ENCODE measurements at regions not wholly inside any gene's neighbourhood (a gene's known extent, or its start where the extent isn't known, plus 50 kb on each side); places are given as distances from the start of the nearest gene placed in this dataset.

- TF ChIP-seq, protein P1, sequence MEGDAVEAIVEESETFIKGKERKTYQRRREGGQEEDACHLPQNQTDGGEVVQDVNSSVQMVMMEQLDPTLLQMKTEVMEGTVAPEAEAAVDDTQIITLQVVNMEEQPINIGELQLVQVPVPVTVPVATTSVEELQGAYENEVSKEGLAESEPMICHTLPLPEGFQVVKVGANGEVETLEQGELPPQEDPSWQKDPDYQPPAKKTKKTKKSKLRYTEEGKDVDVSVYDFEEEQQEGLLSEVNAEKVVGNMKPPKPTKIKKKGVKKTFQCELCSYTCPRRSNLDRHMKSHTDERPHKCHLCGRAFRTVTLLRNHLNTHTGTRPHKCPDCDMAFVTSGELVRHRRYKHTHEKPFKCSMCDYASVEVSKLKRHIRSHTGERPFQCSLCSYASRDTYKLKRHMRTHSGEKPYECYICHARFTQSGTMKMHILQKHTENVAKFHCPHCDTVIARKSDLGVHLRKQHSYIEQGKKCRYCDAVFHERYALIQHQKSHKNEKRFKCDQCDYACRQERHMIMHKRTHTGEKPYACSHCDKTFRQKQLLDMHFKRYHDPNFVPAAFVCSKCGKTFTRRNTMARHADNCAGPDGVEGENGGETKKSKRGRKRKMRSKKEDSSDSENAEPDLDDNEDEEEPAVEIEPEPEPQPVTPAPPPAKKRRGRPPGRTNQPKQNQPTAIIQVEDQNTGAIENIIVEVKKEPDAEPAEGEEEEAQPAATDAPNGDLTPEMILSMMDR (IDR thresholded peaks at IDR 0.05), result no peak
- TF ChIP-seq POLR2A (IDR thresholded peaks at IDR 0.05) (no peak), POLR2AphosphoS5 (IDR thresholded peaks at IDR 0.05) (no peak), EP300 (IDR thresholded peaks at IDR 0.05) (no peak)
Observed at GRCh38 chr4:14008494-14008893, 381.0 kb upstream of the BOD1L1 start.
